Epithelial cell of proximal tubule (primary cell): ENCODE measurements at regions not wholly inside any gene's neighbourhood (a gene's known extent, or its start where the extent isn't known, plus 50 kb on each side); places are given as distances from the start of the nearest gene placed in this dataset.

Experiments
- DNase-seq: peaks from one replicate; pipeline ENCODE4 v3.0.0-alpha.2; 2011; ENCODE audit warnings: low read depth
- H3K4me3 ChIP-seq: 2 replicates; pipeline ENCODE4 v1.5.1; 2011; ENCODE audit warnings: low read depth, mild to moderate bottlenecking, low read length
- CTCF ChIP-seq: conservative IDR thresholded peaks from 2 replicates; pipeline ENCODE4 v1.5.1; 2012; ENCODE audit warnings: low read depth, mild to moderate bottlenecking, low read length

- no peak overlapping the region for H3K4me3 ChIP-seq
- no peak for DNase-seq
- TF ChIP-seq CTCF: no peak
These were observed 512.9 kb upstream of the KLF4 start for GRCh38 chr9:108002371-108002956.

GRCh38 chr9:108001237-108001636 is 511.7 kb upstream of the KLF4 start:
- no peak for TF ChIP-seq CTCF
- no peak for DNase-seq
- H3K4me3 ChIP-seq: no peak overlapping the region

GRCh38 chr9:107999890-108000289 is 510.3 kb upstream of the KLF4 start:
- H3K4me3 ChIP-seq: no peak overlapping the region
- TF ChIP-seq CTCF: peak; percentile 7
- DNase-seq: no peak

GRCh38 chr9:107999011-107999410 is 509.4 kb upstream of the KLF4 start:
- H3K4me3 ChIP-seq: no peak overlapping the region
- TF ChIP-seq CTCF: no peak
- DNase-seq: no peak

GRCh38 chr9:107994648-107995047 is 505.1 kb upstream of the KLF4 start:
- no peak overlapping the region for H3K4me3 ChIP-seq
- DNase-seq: no peak
- TF ChIP-seq CTCF: no peak

GRCh38 chr9:107992271-107992670 is 502.7 kb upstream of the KLF4 start:
- TF ChIP-seq CTCF: no peak
- no peak overlapping the region for H3K4me3 ChIP-seq
- no peak for DNase-seq

GRCh38 chr9:107991581-107991980 is 502.0 kb upstream of the KLF4 start:
- no peak for DNase-seq
- TF ChIP-seq CTCF: no peak
- no peak overlapping the region for H3K4me3 ChIP-seq
